Uterus (tissue), 3 donors: ENCODE measurements at regions not wholly inside any gene's neighbourhood (a gene's known extent, or its start where the extent isn't known, plus 50 kb on each side); places are given as distances from the start of the nearest gene placed in this dataset.

Source experiments
- DNase-seq, 2 donors: peaks; one replicate each; pipeline ENCODE4 v3.0.0-alpha.2; 2019 to 2020
- H3K27ac ChIP-seq, 2 donors: fragments of 200-600 bp; sonication (generic); 1 replicate in 1 of 2; 2 replicates in 1 of 2; pipeline ENCODE4 v1.5.1; 2016 to 2018
- H3K27me3 ChIP-seq, 2 donors: fragments of 200-600 bp; sonication (generic); one replicate each; pipeline ENCODE4 v1.5.1; 2018 to 2019; ENCODE audit warnings: control low read depth in 1 of 2
- H3K36me3 ChIP-seq, 2 donors: fragments of 200-600 bp; sonication (generic); one replicate each; pipeline ENCODE4 v1.5.1; 2019; ENCODE audit warnings: control low read depth in 1 of 2
- H3K4me1 ChIP-seq, 2 donors: fragments of 200-600 bp; sonication (generic); one replicate each; pipeline ENCODE4 v1.5.1; 2018 to 2019; ENCODE audit warnings: control low read depth in 1 of 2
- H3K4me3 ChIP-seq, 2 donors: fragments of 200-600 bp; sonication (generic); 1 replicate in 1 of 2; 2 replicates in 1 of 2; pipeline ENCODE4 v1.5.1; 2018 to 2019; ENCODE audit warnings: mild to moderate bottlenecking in 1 of 2
- H3K9me3 ChIP-seq, 2 donors: fragments of 200-600 bp; sonication (generic); one replicate each; pipeline ENCODE4 v1.5.1; 2019; ENCODE audit warnings: control low read depth in 1 of 2
- CTCF ChIP-seq, 4 experiments: fragments of 200-600 bp in 2 of 4; fragments of 450-650 bp in 2 of 4; sonication (generic) in 2 of 4; IDR thresholded peaks; one replicate each; pipeline ENCODE4 v1.5.1; 2016 to 2019; ENCODE audit warnings: antibody characterized with exemption in 4 of 4, mild to moderate bottlenecking in 2 of 4, moderate library complexity in 1 of 4
- POLR2A ChIP-seq, 2 donors: fragments of 450-650 bp; IDR thresholded peaks; one replicate each; pipeline ENCODE4 v1.6.1; 2016; ENCODE audit warnings: antibody characterized with exemption in 2 of 2, mild to moderate bottlenecking in 1 of 2, moderate library complexity in 1 of 2
- intact Hi-C: fragments of 100-400 bp; cut with DNase I; formaldehyde crosslinking; loops from one replicate; pipeline ENCODE4 v1.15.1; 2023; ENCODE audit warnings: low total_unique reads
- donor health status: DM: yes; HTN: yes; CAD: no.

GRCh38 chr13:85417807-85418206, 381.4 kb downstream of the SLITRK6 start:
- Histone ChIP-seq H3K27ac (no peak overlapping the region), H3K4me1 (no peaks in the 10 kb centered on the region), H3K27me3 (no peaks in the 10 kb centered on the region), H3K36me3 (no peaks in the 10 kb centered on the region), H3K9me3 (no peaks in the 10 kb centered on the region), H3K4me3 (no peak overlapping the region)
- intact Hi-C loops: no loop called here
- no peak for DNase-seq
- TF ChIP-seq POLR2A (IDR thresholded peaks at IDR 0.05) (no peak), CTCF (IDR thresholded peaks at IDR 0.05) (no peak)

DNA sequence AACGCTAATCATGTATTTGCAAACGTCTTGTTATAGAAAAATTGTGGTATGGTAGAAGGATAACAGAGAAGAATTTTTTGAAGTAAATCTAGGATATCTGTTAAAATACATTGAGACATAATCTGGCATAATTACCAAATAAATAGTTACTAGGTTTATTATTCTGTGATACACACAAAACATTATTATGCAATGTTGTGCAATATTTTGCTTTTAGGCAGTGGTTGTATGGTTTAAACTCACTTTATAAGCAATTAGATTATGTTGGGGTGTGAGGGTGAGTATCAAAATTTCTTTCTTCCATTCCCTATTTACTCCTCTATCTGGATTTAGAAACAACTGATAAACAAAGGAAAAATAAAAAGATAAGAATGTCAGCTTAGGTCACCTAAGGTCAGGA, 385.6 kb downstream of the SLITRK6 start:
- Histone ChIP-seq H3K27me3 (no peaks in the 10 kb centered on the region), H3K27ac (no peak overlapping the region), H3K36me3 (no peaks in the 10 kb centered on the region), H3K4me3 (no peak overlapping the region), H3K9me3 (no peaks in the 10 kb centered on the region), H3K4me1 (no peaks in the 10 kb centered on the region)
- TF ChIP-seq POLR2A (IDR thresholded peaks at IDR 0.05) (no peak), CTCF (IDR thresholded peaks at IDR 0.05) (no peak)
- intact Hi-C loops: no loop called here
- no peak for DNase-seq

DNA sequence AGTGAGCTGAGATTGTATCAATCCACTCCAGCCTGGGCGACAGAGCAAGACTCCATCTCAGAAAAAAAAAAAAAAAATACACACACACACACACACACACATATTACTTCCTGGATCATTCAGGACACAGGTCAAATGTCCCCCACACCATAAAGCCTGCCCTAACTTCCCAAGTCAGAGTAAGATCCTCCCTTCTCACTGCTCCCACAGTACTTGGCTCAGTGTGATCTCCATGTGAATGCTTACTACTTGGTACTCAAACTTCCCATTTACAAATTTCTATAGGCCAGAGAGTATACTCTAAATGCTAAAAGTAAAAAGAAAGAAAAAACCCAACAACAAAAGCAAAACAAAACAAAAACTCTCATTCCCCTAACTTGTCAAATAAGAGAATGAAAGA, 386.8 kb downstream of the SLITRK6 start:
- Histone ChIP-seq H3K27ac (no peak overlapping the region), H3K4me3 (no peak overlapping the region), H3K27me3 (no peaks in the 10 kb centered on the region), H3K9me3 (no peaks in the 10 kb centered on the region), H3K4me1 (no peaks in the 10 kb centered on the region), H3K36me3 (no peaks in the 10 kb centered on the region)
- no peak for DNase-seq
- TF ChIP-seq CTCF (IDR thresholded peaks at IDR 0.05) (no peak), POLR2A (IDR thresholded peaks at IDR 0.05) (no peak)
- intact Hi-C loops: no loop called here

- Histone ChIP-seq H3K4me1 (no peaks in the 10 kb centered on the region), H3K9me3 (no peaks in the 10 kb centered on the region), H3K4me3 (no peak overlapping the region), H3K27ac (no peak overlapping the region), H3K36me3 (no peaks in the 10 kb centered on the region), H3K27me3 (no peaks in the 10 kb centered on the region)
- no peak for DNase-seq
- intact Hi-C loops: no loop called here
- no peak for TF ChIP-seq CTCF (IDR thresholded peaks at IDR 0.05)
- TF ChIP-seq POLR2A (IDR thresholded peaks at IDR 0.05): no peak
These were observed 387.6 kb downstream of the SLITRK6 start for GRCh38 chr13:85411591-85411990.

- H3K9me3 ChIP-seq: no peaks in the 10 kb centered on the region
- no peak for DNase-seq
- no peak for TF ChIP-seq POLR2A (IDR thresholded peaks at IDR 0.05)
- TF ChIP-seq CTCF (IDR thresholded peaks at IDR 0.05): no peak
- H3K4me3 ChIP-seq: no peak overlapping the region
- intact Hi-C loops: no loop called here
- no peak overlapping the region for H3K27ac ChIP-seq
- no peaks in the 10 kb centered on the region for H3K4me1 ChIP-seq
- no peaks in the 10 kb centered on the region for H3K36me3 ChIP-seq
- no peaks in the 10 kb centered on the region for H3K27me3 ChIP-seq
These were observed 390.8 kb downstream of the SLITRK6 start for GRCh38 chr13:85408415-85408814.
